ELF-1 (cell line): ENCODE measurements at regions not wholly inside any gene's neighbourhood (a gene's known extent, or its start where the extent isn't known, plus 50 kb on each side); places are given as distances from the start of the nearest gene placed in this dataset.
A peak's percentile ranks its signal among the peaks of the same experiment; 100 is the strongest.

Experiments
- DNase-seq: peaks from one replicate; pipeline ENCODE4 v3.0.0-alpha.2; 2016; ENCODE audit warnings: low read depth, low spot score

DNA sequence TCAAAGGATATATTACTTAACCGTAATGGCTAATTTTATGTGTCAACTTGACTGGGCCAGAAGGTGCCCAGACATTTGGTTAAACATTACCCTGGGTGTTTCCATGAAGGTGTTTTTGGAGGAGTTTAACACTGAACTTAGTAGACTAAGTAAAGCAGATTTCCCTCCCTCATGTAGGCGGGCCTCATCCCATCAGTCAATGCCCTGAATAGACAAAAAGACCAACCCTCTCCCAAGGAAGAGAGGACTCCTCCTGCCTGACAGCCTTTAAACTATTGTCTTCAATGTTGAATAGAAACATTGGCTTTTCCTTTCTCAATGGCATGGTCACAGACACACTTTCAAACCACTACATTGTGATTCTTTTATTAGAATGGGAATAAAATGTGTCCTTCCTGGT, 121.9 kb downstream of the SETD4 start:
- DNase-seq = no peak

- no peak for DNase-seq
Observed at GRCh38 chr21:35933466-35933865, 126.9 kb downstream of the SETD4 start.

DNA sequence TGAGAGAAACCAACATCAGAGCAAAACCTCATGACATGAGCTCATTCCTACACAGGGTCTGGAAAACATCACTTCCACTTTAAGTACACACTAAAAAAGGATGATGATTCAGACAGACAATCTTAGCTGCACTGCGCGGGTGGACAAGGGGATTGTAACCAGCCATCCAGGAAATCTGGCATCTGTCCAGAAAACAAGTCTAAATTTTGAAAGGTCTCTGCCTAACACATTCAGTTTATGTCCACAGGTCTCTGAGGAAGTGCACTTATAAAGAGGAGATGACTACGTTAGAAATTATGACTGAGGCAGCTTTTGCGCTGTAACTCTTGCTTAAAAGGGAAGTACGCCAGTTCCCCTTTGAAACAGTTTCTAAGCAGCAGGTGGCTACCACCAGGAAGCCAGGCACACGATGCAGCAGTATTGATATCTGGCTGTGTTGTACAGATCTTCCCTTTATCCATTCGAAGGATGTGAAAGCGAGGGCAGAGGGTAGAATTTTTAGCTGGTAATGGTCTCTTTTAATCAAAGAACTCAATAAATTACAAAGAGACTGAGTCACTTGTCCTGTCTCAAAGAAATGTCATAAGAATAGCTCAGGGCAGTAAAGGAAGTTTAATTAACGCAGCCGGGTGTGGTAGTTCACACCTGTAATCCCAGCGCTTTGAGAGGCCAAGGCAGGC, 128.0 kb downstream of the SETD4 start:
- peak; percentile 25 for DNase-seq

GRCh38 chr21:35929901-35930300, 130.4 kb downstream of the SETD4 start:
- DNase-seq = no peak

- no peak for DNase-seq
Observed at GRCh38 chr21:35927262-35927661, 133.1 kb downstream of the SETD4 start.

DNA sequence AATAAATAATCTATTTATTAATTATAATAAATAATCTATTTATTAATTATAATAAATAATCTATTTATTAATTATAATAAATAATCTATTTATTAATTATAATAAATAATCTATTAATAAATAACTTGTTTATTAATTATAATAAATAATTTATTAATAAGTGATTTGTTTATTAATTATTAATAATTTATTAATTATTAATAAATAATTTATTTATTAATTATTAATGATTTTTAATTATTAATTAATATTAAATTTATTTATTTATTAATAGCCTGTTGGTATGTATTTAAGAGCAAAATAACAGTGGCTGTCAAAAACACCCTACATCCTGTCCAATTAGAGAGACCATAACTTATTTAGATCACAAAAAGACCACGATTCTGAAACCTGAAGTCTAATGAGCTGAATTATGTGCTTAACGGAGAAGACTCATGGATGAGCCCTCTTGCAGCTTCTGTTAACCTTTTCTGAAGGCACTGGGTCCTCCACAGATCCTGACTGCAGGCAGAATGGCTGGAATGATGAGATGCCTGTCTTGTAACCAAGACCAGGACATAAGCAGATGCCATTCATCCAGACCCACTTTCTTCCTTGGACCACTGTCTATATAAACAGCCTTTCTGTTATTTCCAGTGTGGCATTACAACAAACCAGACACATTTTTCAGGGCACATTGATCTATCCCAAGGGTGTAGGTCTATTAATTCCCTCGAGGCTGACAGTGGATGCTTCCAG, 134.2 kb downstream of the SETD4 start:
- no peak for DNase-seq

DNA sequence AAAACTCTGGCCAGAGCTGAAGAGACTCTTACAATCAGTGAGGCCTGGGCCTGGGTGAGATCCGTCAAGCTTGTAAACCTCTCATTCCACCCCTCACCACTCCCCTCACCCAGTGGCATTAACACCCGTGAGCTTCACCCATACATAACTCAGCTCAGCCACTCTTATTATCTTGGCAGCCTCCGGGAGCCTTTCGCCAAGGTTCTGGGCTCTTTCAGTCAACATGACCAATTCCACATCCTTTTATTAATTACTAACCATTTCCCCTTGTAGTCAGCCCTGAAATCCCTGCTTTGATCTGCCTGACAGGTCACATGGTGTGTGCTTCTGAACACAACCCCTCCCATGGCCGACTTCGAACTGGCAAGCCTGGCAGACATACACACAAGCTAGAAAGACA, 134.8 kb downstream of the SETD4 start:
- DNase-seq = peak; percentile 39

DNA sequence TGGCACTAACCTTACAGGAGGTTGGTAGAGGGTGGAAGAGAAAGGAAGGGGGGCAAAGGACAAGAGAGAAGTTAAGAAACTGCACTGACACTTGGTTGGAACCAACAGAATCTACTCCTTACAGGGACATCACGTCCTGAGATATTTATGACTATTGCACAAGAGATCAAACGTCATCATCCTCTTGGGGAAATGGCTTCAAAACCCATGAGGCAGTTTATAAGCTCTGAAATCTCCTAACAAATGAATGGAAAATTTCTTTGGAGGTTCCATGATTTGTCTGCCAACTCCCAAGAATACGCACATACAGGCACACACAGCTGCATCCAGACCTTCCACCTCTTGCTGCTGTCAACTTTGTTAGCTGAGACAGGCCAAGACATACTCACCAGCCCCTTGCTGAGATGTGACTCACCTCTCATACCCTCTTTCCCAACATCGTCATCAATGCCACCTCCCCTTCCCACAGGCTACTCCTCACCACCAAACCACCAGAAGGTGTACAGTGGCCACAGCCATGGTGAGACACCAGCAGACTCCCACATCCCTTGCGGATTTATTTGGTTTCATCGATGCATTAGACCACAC, 135.5 kb downstream of the SETD4 start:
- DNase-seq = no peak

- no peak for DNase-seq
Observed at GRCh38 chr21:35923971-35924370, 136.4 kb downstream of the SETD4 start.

GRCh38 chr21:35922618-35923017, 137.7 kb downstream of the SETD4 start:
- DNase-seq = no peak

GRCh38 chr21:35921471-35921870, 138.9 kb downstream of the SETD4 start:
- no peak for DNase-seq

DNA sequence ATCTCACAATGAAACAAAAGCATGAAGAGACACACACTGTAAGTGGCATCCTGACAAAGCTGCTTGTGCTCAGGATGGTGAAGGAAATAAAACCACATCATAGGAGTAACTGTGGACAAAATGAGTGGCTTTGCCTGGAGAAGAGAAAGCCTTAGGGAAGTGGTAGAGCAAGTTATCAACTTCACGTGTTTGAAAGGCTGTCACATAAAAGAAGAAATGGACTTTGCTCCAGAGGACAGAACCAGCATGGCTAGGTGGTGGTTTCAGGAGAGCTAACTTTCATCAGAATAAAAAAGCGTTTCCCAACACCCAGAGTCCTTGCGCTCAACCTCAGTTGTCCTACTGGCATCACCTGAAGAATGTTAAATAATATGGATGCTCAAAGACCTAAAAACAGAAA, 139.9 kb downstream of the SETD4 start:
- DNase-seq = no peak

DNA sequence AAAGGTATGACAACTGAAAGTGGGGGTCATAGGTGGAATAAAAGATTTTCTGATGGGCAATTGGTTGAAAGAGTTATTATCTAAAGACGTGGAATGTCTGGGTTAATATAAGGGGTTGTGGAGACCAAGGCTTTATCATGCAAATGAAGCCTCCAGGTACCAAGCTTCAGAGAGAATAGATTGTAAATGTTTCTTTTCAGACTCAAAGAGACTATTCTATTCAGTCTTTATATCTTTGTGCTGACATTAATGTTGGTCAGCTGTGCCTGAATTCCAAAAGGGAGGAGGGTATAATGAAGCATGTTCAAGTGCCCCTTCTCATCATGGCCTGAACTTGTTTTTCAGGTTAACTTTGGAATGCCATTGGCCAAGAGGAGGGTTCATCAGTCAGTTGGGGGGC, 145.3 kb downstream of the SETD4 start:
- DNase-seq = no peak

DNA sequence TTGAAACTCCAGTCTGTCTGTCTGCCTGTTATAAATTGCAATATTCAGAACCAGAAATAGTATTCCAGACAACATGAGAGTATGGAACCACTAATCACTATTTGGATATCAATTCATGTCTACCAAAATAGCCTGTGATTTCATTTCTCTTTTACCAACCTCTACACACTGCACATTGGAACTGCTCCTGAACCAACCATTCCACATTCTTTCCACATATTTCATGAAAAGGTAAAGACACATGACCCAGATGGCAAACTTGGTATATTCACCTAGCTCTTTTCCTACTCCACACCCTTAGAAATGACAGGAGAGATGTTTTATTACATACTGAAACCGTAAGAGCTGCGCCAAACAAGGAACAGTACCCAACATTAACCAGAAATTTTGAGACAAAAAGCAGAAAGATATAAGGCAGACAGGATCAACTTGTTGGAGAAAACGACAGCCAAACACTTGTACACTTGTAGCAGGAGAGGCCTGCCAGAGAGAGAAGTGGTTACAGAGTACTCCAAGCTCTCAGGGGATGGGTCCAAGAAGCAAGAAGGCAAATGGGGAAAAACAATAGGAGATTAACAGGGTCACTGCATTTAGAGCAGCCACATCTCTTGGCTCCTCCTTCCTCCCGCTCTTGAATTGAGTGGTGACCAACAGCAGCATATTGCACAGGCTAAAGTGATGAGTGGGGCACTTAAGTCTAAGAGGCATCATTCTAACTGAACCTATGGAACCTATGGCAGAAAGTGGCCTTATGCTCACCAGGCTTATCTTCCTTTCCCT, 148.7 kb downstream of the SETD4 start:
- DNase-seq = no peak

DNA sequence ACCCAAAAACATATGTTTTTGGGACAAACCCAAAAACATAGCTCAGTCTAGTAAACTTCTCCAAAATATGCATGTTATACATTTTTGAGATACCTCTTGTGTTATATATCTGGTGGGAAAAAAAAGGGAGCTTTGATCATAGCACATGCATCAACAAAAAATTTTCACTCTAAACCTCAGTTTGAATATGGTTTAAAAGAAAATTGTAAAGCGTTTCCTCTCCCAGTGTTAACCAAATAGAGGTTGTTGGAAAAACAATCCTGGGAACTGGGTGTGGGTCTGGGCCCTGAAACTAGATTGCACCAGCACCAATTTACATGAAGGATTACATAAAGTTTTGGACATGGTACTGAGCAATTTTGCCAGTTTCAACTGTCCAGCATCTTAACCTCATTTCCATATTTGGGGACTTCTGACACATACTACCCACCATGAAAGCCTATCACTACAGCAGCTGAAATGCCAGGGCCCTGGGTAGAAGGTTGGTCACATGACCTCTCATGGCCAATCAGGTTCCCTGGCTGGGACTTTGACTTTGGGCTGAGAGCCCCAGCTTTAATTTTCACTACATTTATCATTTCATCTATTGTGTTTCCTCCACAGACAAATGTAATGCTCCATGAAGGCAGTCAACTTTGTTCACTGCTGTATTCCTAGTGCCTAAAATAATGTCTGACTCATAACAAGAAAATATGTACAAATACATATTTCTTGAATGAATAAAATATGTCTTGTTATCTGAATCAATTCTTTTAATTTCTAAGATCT, 150.7 kb downstream of the SETD4 start:
- DNase-seq = no peak

DNA sequence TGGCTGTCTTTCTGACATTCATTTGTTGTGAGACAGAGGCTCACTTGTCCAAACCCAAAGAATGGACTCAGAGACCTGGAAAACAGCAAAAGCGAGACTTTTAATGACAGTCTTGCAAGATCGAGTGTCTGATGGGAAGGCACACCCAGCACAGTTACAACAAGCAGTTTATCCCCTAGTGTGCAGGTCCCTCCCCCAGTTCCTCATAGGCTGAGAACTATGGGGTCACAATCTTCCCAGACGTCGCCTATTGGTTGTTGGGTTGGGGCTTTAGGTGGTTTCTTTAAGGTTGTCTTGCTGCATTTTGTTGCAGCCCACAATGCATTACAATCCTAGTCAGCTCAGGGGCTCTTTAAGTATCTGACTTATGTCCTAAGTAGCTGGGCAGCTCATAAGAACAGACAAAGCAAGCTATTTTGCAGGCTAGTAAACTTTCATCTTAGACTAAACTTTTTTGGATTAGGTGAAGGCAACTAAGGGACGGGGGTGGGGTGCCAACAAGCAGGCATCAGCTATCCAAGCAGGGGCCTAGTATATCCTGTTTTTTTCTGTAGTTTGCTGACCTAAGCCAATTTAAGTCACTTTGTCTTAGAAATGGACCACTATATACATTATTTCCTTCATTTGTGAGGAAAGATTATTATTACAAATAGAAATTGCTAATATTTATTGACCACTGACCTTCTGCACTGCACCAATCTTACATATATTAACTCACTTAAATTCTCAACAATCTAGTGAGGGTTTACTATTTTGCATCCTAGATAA, 151.8 kb downstream of the SETD4 start:
- no peak for DNase-seq

GRCh38 chr21:35906586-35906985, 153.7 kb downstream of the SETD4 start:
- DNase-seq = no peak

- DNase-seq = no peak
Observed at GRCh38 chr21:35905963-35906345, 154.4 kb downstream of the SETD4 start.

DNA sequence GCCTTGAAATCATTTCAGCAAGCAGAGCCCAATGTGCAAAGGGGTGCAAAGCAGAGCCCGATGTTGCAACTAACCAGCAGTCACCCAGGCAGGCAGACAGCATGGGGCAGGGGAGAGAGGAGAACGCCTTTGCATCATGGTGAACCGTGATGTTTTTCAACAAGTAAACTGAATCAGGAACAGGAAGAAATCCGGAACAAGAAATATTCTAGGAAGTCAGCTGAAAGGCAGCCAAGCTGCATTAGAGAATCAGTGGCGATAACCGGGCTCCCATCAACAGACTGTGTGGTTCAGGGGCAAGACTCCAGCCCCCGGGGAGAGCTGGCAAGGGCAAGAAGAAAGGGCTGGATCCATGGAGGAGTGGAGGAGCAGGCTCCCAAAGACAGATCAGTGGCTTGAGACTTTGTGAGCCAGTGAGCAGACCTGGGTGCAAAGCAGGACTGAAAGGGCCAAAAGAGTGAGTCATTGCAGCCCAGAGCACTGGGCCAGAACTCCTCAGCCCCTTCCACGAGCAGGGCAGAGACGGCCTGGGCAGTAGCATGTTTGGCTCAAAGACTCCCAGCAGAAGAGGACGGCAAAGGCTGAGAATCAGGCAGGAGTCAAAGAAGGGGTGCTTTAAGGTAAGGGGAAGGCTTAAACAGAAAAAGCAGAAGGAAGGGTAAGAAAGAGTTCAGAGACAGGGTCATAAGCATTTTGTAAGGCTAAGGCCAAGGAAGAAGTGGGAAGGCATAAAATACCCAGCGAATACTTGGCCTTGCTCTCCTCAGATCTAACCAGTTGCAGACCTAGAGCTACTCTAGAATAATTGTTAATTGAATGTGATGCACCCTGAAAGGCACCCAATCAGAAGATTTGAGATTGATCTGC, 155.0 kb downstream of the SETD4 start:
- DNase-seq = peak; percentile 17

DNA sequence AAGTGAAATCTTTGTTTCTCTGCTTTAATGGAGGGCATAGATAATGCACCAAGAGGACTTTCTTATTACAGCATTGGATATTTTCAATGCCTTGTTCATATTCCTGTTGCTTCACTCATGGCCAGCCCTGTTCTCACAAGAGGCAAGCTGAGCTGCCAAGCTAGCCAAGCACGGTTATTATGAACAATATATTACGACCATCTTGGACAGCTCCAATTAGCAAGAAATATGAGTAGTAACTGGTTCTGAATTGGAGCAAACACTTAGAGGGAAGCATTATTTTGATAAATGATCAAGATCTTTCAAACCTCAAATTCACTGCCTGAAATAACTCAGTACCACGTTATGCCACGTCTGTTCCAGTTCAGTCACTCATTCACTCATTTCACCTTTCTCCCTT, 159.8 kb downstream of the SETD4 start:
- no peak for DNase-seq
